ENCODE measurements at regions not wholly inside any gene's neighbourhood (a gene's known extent, or its start where the extent isn't known, plus 50 kb on each side); places are given as distances from the start of the nearest gene placed in this dataset.

GRCh38 chr2:16170675-16171424, 230.5 kb downstream of the MYCN start:
- TF ChIP-seq SP1 (IDR thresholded peaks at IDR 0.05; ENCODE audit: low read depth, low read length) (no peak), EGR1 (IDR thresholded peaks at IDR 0.05; ENCODE audit: borderline replicate concordance, low read depth, low read length) (no peak), CTCF (IDR thresholded peaks at IDR 0.05; ENCODE audit: control extremely low read depth in 1 of 3, insufficient read depth in 1 of 3, low read depth in 1 of 3, low read length in 3 of 3) (no peak), SUZ12 (IDR thresholded peaks at IDR 0.05; ENCODE audit: low read length) (no peak), RBBP5 (IDR thresholded peaks at IDR 0.05; ENCODE audit: borderline replicate concordance, low read depth, low read length) (no peak), GABPA (IDR thresholded peaks at IDR 0.05; ENCODE audit: borderline replicate concordance, insufficient read depth, low read length) (no peak), SRF (IDR thresholded peaks at IDR 0.05; ENCODE audit: low read depth, low read length) (no peak), PHF8 (conservative IDR thresholded peaks at IDR 0.05; ENCODE audit: low read depth, low read length) (no peak), YY1 (IDR thresholded peaks at IDR 0.05; ENCODE audit: low read depth, low read length) (no peak), EZH2 (IDR thresholded peaks at IDR 0.05; ENCODE audit: low read depth, low read length, severe bottlenecking) (no peak), FOSL1 (IDR thresholded peaks at IDR 0.05; ENCODE audit: insufficient read depth, low read depth, low read length) (no peak), JUN (IDR thresholded peaks at IDR 0.05; ENCODE audit: low read depth, low read length) (no peak), POLR2A (IDR thresholded peaks at IDR 0.05; ENCODE audit: control extremely low read depth in 1 of 2, low read depth in 2 of 2, low read length in 2 of 2) (no peak)

Measured in H1 (cell line).